Stimulated activated effector memory CD8-positive, alpha-beta T cell treated with anti-CD3 and anti-CD28 coated beads, Interleukin-12 subunit alpha, Interleukin-12 subunit beta, amount 100 ng/mL, for 72 hours (primary cell): ENCODE measurements at regions not wholly inside any gene's neighbourhood (a gene's known extent, or its start where the extent isn't known, plus 50 kb on each side); places are given as distances from the start of the nearest gene placed in this dataset.

Experiments
- ATAC-seq: fragments of 150-1000 bp; cut with Tn5 transposase; 2 replicates; pipeline ENCODE4 v1.10.0; 2021
- DNase-seq, 2 donors: peaks; one replicate each; pipeline ENCODE4 v3.0.0; 2021 to 2022; ENCODE audit warnings: low spot score in 2 of 2
- H3K27ac Mint-ChIP-seq: one replicate; pipeline ENCODE4 v1.8.0; 2022; ENCODE audit warnings: mild to moderate bottlenecking, mixed read lengths
- H3K36me3 Mint-ChIP-seq: one replicate; pipeline ENCODE4 v1.8.0; 2022; ENCODE audit warnings: mild to moderate bottlenecking, mixed read lengths
- H3K4me1 Mint-ChIP-seq: one replicate; pipeline ENCODE4 v1.8.0; 2022; ENCODE audit warnings: mixed read lengths
- H3K4me3 Mint-ChIP-seq: one replicate; pipeline ENCODE4 v1.8.0; 2022; ENCODE audit warnings: mild to moderate bottlenecking, mixed read lengths
- H3K9me3 Mint-ChIP-seq: one replicate; pipeline ENCODE4 v1.8.0; 2022; ENCODE audit warnings: mixed read lengths

DNA sequence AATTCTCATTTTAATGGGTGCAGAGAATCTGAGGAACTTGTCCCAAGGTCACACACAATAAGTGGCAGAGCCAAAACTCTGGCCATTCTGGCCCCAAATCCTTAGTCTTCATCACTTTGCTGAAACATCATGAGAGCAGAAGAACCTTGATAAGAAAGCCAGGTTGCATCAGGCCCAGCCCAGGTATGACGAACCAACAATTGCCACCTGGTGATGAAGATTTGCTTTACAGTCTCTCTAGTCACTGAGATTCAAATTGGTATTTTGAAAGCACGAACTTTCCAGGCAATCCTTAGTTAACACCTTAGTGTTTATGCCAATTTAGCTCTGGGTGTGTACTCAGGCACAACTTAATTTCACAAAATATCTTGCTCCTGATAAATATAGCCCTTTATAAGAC is 502.7 kb upstream of the HTR2A start:
- H3K9me3 Mint-ChIP-seq = peaks cover 4% of the 10 kb centered on the region
- no peaks in the 10 kb centered on the region for H3K36me3 Mint-ChIP-seq
- H3K4me3 Mint-ChIP-seq = no peak overlapping the region
- no peak overlapping the region for H3K27ac Mint-ChIP-seq
- no peaks in the 10 kb centered on the region for H3K4me1 Mint-ChIP-seq
- no peak for ATAC-seq
- DNase-seq = no peak

DNA sequence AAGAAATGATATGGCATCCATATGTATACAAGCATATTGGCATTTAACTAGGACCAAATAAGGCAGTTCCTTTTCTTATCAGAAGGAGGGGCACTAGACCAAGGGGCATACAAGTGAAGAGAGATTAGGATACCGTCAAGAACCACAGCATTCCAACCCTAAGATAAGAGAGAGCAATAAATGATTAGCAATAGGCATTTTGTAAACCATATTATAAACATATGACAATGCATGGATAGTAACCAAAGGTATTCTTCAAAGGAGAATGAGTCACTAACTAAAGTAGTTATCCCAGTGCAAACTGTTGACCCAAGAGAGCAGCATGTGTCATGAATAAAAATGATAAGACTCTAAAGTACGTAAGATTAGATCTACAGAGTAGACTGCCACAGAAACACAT is 500.9 kb upstream of the HTR2A start:
- DNase-seq (no peak), ATAC-seq (no peak)
- no peak overlapping the region for H3K27ac Mint-ChIP-seq
- peaks cover 8% of the 10 kb centered on the region for H3K9me3 Mint-ChIP-seq
- no peaks in the 10 kb centered on the region for H3K4me1 Mint-ChIP-seq
- H3K4me3 Mint-ChIP-seq = no peak overlapping the region
- H3K36me3 Mint-ChIP-seq = no peaks in the 10 kb centered on the region

DNA sequence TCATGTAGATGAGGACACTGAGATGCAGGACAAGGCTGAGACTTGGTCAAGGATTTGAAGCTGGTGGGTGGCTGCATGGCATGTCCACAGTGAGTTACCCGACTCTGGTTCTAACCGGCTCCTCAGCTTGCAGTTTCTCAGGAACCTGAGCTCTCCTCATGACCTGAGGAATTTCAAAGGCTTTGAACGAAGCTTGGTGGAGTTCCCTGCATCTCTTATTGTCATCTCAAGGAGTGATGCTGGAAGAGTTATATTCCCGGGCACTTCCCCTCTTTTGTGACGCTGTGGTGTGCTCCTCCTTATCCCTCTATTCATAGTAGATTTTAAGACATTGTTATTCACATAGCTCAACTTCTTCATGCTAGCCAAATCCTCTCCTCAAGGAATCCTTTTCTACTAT is 500.1 kb upstream of the HTR2A start:
- H3K36me3 Mint-ChIP-seq = no peaks in the 10 kb centered on the region
- no peak overlapping the region for H3K27ac Mint-ChIP-seq
- no peaks in the 10 kb centered on the region for H3K4me1 Mint-ChIP-seq
- H3K4me3 Mint-ChIP-seq = no peak overlapping the region
- ATAC-seq = no peak
- no peak for DNase-seq
- H3K9me3 Mint-ChIP-seq = peaks cover 10% of the 10 kb centered on the region

DNA sequence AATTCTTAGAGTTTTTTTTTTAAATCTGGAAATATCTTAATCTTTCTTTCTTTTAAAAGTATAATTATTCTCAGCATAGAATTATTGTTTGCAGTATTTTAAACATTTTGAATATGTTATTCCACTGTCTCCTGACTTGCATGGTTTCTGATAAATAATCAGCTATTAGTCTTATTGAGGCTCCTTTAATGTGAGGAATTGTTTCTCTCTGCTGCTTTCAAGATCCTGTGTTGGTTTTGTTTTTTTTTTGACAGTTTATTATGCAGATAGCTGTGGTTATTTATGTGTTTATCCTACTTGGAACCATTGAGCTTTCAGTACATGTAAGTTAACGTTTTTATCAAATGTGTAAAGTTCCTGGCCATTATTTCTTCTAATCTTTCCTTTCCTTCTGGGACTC is 477.9 kb upstream of the HTR2A start:
- Mint-ChIP-seq H3K9me3 (peaks cover 3% of the 10 kb centered on the region), H3K4me3 (no peak overlapping the region), H3K36me3 (no peaks in the 10 kb centered on the region), H3K4me1 (no peaks in the 10 kb centered on the region), H3K27ac (no peak overlapping the region)
- no peak for DNase-seq
- ATAC-seq = no peak

DNA sequence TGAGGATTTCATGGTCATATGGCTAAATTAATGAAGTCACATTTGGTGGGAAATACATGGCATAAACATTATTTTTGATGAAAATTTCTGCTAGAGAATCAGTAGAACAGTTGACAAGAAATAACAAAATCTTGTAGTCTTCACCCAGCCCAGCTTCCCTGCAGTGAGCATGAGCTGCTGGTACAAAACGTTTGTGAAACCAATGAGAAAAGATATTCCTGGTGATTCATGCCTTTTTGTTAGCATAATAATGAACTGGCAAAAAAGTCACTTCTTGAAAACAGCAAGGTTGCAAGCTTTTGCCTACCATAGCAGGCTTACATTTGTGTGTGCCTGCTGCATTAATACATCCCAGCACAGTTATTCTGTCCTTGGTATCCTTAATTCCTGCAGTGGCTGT is 475.9 kb upstream of the HTR2A start:
- Mint-ChIP-seq H3K4me1 (no peaks in the 10 kb centered on the region), H3K9me3 (peaks cover 9% of the 10 kb centered on the region), H3K27ac (no peak overlapping the region), H3K4me3 (no peak overlapping the region), H3K36me3 (no peaks in the 10 kb centered on the region)
- DNase-seq (no peak), ATAC-seq (no peak)

DNA sequence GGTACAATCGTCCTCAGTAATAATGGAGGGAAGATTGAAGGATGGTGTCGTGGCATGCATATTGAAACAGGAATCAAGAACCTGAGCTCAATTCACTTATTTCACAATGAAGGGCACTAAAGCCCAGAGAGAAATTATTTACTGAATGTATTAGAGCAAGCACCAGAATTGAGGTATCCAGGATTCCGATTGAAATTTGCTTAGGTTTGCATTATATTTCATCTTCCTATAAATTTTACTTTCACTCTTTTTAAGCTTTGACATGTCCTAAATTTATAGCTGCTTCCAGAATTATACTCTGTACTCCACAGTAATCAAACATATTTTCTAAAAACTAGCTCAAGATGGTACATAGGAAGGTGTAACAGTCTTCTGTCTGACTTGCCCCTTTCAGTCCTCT is 454.9 kb upstream of the HTR2A start:
- Mint-ChIP-seq H3K36me3 (no peaks in the 10 kb centered on the region), H3K4me3 (no peak overlapping the region), H3K27ac (no peak overlapping the region), H3K9me3 (peaks cover 10% of the 10 kb centered on the region), H3K4me1 (no peaks in the 10 kb centered on the region)
- no peak for ATAC-seq
- DNase-seq = no peak

DNA sequence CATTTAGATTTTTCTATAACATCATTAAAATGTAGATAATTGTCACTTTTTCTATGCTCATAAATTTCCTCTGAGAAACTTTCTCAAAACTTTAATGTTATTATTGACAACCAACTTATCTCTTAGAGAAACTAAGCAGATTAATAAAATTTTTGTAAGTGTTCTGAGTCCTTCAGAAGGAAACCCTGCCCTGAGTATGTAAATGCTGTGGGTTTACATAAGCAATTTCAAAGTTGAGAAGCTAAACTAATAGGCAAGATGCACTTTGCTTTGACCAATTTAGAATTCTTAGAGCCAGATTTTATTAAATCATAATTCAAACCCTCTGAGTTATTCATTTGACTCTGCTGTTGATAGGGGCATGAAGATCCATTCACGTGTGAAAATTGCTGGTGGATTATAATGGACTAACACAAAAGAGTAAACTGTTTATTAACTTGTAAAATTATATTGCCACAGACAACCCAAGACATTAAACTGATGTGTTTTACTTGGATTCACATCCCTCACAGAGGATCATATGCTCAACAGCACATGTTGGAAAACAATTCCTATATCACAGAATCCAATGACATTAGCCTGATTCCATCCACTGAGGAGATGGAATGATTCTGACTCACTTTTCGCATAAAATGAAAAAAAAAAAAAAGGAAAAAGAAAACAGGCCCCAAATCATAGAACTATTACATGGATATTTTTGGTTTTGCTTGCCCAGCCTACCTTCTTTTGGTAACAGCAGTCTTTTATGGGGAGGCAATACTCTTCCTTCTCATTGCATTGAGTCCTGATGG is 453.7 kb upstream of the HTR2A start:
- no peak for DNase-seq
- H3K36me3 Mint-ChIP-seq = no peaks in the 10 kb centered on the region
- H3K4me1 Mint-ChIP-seq = no peaks in the 10 kb centered on the region
- no peak for ATAC-seq
- H3K9me3 Mint-ChIP-seq = peaks cover 6% of the 10 kb centered on the region
- H3K4me3 Mint-ChIP-seq = no peak overlapping the region
- H3K27ac Mint-ChIP-seq = no peak overlapping the region

DNA sequence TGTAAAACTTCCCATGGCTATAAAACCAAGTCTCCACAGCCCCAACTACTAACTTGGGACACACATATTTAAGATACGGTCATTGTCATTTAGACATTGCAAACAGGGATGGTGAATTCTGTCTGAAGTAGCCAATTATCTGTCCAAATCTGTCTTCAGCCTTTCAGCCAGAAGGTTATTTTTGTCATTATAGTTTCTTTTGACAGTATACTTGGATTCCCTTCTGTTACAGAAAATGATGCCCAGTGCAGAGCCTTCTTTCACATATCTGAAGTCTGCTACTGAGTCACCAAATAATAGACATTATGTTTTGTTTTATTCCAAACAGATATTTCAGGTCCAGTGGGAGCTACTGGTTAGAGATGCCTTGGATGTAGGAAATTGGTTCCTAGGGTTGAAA is 452.4 kb upstream of the HTR2A start:
- H3K4me1 Mint-ChIP-seq = no peaks in the 10 kb centered on the region
- no peaks in the 10 kb centered on the region for H3K36me3 Mint-ChIP-seq
- no peak for DNase-seq
- no peak for ATAC-seq
- no peak overlapping the region for H3K27ac Mint-ChIP-seq
- no peak overlapping the region for H3K4me3 Mint-ChIP-seq
- H3K9me3 Mint-ChIP-seq = peaks cover 9% of the 10 kb centered on the region

DNA sequence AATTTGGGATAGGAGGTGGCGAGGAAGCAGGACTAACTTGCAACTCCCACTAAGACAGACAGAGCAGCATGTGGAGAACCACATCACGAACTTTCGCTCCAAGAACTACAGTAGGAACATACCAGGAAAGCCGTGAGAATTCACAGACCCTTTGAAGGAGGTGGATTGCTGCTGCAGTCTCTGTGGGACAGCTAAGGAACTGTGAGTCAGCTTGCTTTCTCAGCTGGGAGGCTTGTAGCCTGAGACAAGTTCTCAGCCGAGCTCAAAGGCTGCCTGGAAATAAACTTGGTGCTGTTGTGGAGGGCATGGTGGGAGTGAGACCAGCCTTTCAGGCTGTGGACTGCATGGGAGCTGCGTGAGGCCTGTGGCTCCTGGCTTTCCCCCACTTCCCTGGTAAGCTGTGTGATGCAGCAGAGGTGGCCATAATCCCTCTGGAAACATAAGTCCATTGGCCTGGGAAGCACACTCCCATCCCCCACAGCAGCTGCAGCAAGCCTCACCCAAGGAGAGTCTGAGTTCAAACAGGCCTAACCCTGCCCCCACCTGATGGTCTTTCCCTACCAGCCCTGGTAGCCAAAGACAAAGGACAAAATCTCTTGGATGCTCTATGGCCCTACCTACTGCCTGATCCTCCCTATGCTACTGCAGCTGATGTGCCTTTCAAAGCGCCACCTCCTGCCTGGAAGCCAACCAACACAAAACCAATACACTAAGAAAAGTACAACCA is 441.1 kb upstream of the HTR2A start:
- DNase-seq = no peak
- Mint-ChIP-seq H3K4me1 (no peaks in the 10 kb centered on the region), H3K36me3 (no peaks in the 10 kb centered on the region), H3K27ac (no peak overlapping the region), H3K9me3 (peaks cover 12% of the 10 kb centered on the region), H3K4me3 (no peak overlapping the region)
- no peak for ATAC-seq

DNA sequence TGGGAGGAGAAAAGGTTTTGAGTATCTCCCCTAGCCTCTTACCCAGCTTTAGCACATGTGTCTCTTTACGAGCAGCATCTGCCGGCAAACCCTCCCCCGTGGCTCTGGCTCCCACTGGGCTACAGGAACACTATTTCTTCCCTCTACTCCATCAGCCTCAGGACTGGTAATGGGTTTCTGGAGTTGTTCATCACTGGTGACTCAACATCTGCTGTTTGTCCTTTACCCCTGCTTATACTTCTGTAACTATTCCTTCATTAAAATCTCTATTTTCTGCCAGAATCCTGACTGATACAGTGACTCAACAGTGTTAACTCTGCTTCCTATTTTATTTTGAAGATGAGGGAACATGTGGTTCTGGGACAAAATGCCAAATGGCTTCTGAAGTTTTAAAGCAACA is 437.3 kb upstream of the HTR2A start:
- ATAC-seq (no peak), DNase-seq (no peak)
- Mint-ChIP-seq H3K4me1 (no peaks in the 10 kb centered on the region), H3K4me3 (no peak overlapping the region), H3K9me3 (peaks cover 6% of the 10 kb centered on the region), H3K27ac (no peak overlapping the region), H3K36me3 (no peaks in the 10 kb centered on the region)

DNA sequence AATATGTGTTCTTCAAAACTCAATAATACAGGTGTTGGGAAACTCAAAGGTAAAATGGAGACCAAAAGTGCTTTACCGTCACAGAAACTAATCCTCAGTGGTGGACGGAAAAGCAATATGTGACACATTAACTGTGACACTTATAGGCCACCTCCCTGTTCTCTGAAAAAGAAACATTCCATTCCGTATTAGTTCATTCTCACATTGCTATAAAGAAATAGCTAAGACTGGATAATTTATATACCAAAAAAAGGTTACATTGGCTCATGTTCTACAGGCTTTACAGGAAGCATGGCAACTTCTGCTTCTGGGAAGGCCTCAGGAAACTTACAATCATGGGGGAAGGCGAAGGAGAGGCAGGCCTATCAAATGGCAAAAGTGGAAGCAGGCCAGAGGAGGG is 435.3 kb upstream of the HTR2A start:
- H3K27ac Mint-ChIP-seq = no peak overlapping the region
- H3K9me3 Mint-ChIP-seq = peaks cover 6% of the 10 kb centered on the region
- no peak for DNase-seq
- ATAC-seq = no peak
- no peak overlapping the region for H3K4me3 Mint-ChIP-seq
- no peaks in the 10 kb centered on the region for H3K36me3 Mint-ChIP-seq
- H3K4me1 Mint-ChIP-seq = no peaks in the 10 kb centered on the region

DNA sequence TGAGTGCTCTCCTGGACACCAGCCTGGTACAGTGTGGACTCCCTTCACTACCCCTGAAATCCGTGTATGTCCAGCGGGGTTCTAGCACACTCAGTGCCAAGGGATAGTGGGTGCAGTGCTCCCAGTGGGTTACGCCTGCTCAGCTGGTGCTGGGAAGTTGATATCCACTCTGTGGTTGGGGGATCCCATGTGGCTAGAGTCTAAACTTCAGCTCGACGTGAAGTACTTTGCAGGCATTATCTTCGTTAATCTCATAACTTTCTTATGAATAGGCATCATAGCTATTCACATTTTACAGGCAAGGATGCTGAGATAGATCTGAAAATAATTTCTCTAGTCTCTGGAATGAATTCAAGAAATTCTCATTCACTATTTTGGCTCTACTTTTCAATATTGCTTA is 433.2 kb upstream of the HTR2A start:
- peaks cover 6% of the 10 kb centered on the region for H3K9me3 Mint-ChIP-seq
- no peaks in the 10 kb centered on the region for H3K4me1 Mint-ChIP-seq
- H3K36me3 Mint-ChIP-seq = no peaks in the 10 kb centered on the region
- no peak overlapping the region for H3K4me3 Mint-ChIP-seq
- ATAC-seq = no peak
- no peak overlapping the region for H3K27ac Mint-ChIP-seq
- DNase-seq = no peak

DNA sequence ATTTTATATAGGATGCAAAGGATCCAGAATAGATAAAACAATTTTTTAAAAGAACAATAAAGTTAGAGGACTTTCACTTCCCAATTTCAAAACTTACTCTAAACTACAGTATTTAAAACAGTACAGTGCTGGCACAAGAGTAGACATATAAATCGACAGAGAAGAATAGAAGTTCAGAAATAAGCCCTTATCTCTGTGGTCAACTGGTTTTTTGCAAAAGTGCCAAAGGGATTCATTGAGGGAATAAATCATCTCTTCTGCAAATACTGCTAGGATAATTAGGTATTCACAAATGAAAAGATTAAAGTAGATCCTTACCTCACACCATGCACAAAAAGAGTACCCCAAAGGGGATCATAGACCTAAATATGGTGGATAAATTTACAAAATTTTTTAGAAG is 431.0 kb upstream of the HTR2A start:
- H3K4me3 Mint-ChIP-seq = no peak overlapping the region
- H3K9me3 Mint-ChIP-seq = peaks cover 6% of the 10 kb centered on the region
- H3K4me1 Mint-ChIP-seq = no peaks in the 10 kb centered on the region
- ATAC-seq (no peak), DNase-seq (no peak)
- H3K27ac Mint-ChIP-seq = no peak overlapping the region
- no peaks in the 10 kb centered on the region for H3K36me3 Mint-ChIP-seq

DNA sequence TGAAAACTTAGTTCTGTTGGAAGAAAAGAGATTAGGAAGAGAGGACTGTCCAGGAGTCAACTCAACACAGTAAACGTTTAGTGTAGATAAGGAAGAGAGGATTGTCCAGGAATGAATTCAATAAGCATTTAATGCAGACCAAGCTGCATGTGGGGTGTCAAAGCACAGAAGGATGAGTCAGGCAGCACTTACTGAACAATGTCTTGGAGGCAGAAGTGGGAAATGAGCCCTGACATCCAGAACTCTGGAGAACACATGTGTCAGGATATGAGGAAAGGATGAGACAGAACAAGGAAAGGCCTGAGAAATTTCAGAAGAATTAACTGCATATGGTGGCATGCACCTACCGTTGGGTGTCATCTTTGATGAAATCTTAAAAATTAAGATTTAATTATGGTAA is 429.2 kb upstream of the HTR2A start:
- Mint-ChIP-seq H3K9me3 (peaks cover 4% of the 10 kb centered on the region), H3K4me3 (no peak overlapping the region), H3K27ac (no peak overlapping the region), H3K36me3 (no peaks in the 10 kb centered on the region), H3K4me1 (no peaks in the 10 kb centered on the region)
- DNase-seq (no peak), ATAC-seq (no peak)

DNA sequence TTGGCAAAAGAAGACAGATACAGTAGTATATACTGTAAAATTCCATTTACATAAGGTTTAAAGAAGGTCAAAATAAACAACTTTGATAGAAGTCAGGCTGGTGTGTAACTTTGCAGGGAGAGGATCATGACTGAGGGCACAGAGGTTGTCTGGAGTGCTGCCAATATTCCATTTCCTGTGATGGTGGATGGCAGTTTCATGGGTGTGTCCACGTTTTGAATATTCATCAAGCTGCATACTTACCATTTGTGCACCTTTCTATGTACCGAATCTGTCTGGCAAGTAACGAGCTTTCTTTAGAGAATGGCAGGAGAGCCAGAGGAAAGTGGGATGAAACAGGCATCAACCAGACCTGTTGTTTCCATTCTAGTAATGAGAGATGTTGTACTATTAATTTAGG is 420.5 kb upstream of the HTR2A start:
- Mint-ChIP-seq H3K9me3 (peaks cover 3% of the 10 kb centered on the region), H3K27ac (no peak overlapping the region), H3K36me3 (no peaks in the 10 kb centered on the region), H3K4me1 (no peaks in the 10 kb centered on the region), H3K4me3 (no peak overlapping the region)
- ATAC-seq = no peak
- no peak for DNase-seq

DNA sequence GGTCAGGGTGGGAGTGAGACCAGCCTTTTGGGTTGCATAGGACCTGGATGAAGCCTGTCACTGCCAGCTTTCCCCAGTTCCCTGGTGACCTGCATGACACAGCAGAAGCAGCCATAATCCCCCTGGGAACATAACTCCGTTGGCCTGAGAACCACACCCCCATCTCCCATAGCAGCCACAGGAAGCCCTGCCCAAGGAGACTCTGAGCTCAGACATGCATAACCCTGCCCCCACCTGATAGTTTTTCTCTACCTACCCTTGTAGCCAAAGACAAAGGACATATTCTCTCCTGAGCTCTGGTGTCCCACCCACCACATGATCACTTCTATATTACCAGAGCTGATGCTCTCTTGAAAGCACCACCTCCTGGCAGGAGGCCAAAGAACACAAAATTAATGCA is 413.5 kb upstream of the HTR2A start:
- Mint-ChIP-seq H3K4me1 (no peaks in the 10 kb centered on the region), H3K9me3 (peaks cover 15% of the 10 kb centered on the region), H3K27ac (no peak overlapping the region), H3K4me3 (no peak overlapping the region), H3K36me3 (no peaks in the 10 kb centered on the region)
- ATAC-seq (no peak), DNase-seq (no peak)
